ENCODE measurements at regions not wholly inside any gene's neighbourhood (a gene's known extent, or its start where the extent isn't known, plus 50 kb on each side); places are given as distances from the start of the nearest gene placed in this dataset.

GRCh38 chr11:71136095-71136845 lies 116.1 kb downstream of the SHANK2 start:
- Histone ChIP-seq H3K4me3 (no peak overlapping the region), H3K4me2 (no peak overlapping the region), H3K4me1 (no peaks in the 10 kb centered on the region), H3K9me3 (no peaks in the 10 kb centered on the region), H3K27ac (no peak overlapping the region)
- POLR2A ChIA-PET, result no interaction called here
- ATAC-seq, result no peak
- no peak for DNase-seq (ENCODE audit: low read depth in 1 of 2, low spot score in 1 of 2)
- CTCF ChIA-PET, result interaction anchor here (1.3 kb wide), 1 partner anchor 49 kb away, joined by 4 read pairs; no protein-coding TSS in a partner anchor
- no peak for FAIRE-seq
- 84% methylated on average over 7 of the region's 7 CpGs for WGBS (ENCODE audit: missing lambda C conversion rate)
- no peak for TF ChIP-seq CHD2 (IDR thresholded peaks at IDR 0.05; ENCODE audit: low read length, partially characterized antibody)
- no peak for TF ChIP-seq HOXB5 (CRISPR knock-in tag; IDR thresholded peaks at IDR 0.05)
- TF ChIP-seq HOXB13 (CRISPR knock-in tag; IDR thresholded peaks at IDR 0.05; ENCODE audit: low read depth), result no peak
- TF ChIP-seq JUN (IDR thresholded peaks at IDR 0.05), result no peak
- no peak for TF ChIP-seq POLR2A (IDR thresholded peaks at IDR 0.05; ENCODE audit: low read length)
- no peak for TF ChIP-seq EHMT2 (IDR thresholded peaks at IDR 0.05; ENCODE audit: low read depth)
- TF ChIP-seq MAZ (IDR thresholded peaks at IDR 0.05; ENCODE audit: borderline replicate concordance, low read depth, low read length), result no peak
- TF ChIP-seq CBX8 (IDR thresholded peaks at IDR 0.05), result no peak
- TF ChIP-seq CTCF (IDR thresholded peaks at IDR 0.05), result no peak
- TF ChIP-seq TP53 (CRISPR knock-in tag; IDR thresholded peaks at IDR 0.05), result no peak
- TF ChIP-seq FOSL2 (IDR thresholded peaks at IDR 0.05), result no peak
- TF ChIP-seq FOSL2 (CRISPR knock-in tag; IDR thresholded peaks at IDR 0.05), result no peak
- TF ChIP-seq RCOR1 (IDR thresholded peaks at IDR 0.05; ENCODE audit: low read depth, low read length), result no peak
- no peak for TF ChIP-seq FOXS1 (CRISPR knock-in tag; IDR thresholded peaks at IDR 0.05)
- no peak for TF ChIP-seq POLR2AphosphoS2 (conservative IDR thresholded peaks at IDR 0.05; ENCODE audit: low read length)
- TF ChIP-seq MAFK (IDR thresholded peaks at IDR 0.05; ENCODE audit: partially characterized antibody), result peak; percentile 40
- no peak for TF ChIP-seq HES2 (IDR thresholded peaks at IDR 0.05)
- 0 out of 2 replicates have a peak, but pooled peaks have one; percentile 20 for TF ChIP-seq KDM1A (IDR thresholded peaks at IDR 0.05; ENCODE audit: low read depth)

- H3K9me3 ChIP-seq, result no peaks in the 10 kb centered on the region
- no peak overlapping the region for H3K4me2 ChIP-seq
- 91% methylated on average over 6 of the region's 6 CpGs for WGBS (ENCODE audit: missing lambda C conversion rate)
- H3K4me1 ChIP-seq, result no peaks in the 10 kb centered on the region
- FAIRE-seq (no peak), ATAC-seq (no peak), DNase-seq (ENCODE audit: low read depth in 1 of 2, low spot score in 1 of 2) (no peak)
- no peak for TF ChIP-seq NFE2L2 (conservative IDR thresholded peaks at IDR 0.05; ENCODE audit: low read length)
- TF ChIP-seq HOXB5 (CRISPR knock-in tag; IDR thresholded peaks at IDR 0.05), result no peak
- no peak for TF ChIP-seq SMC3 (IDR thresholded peaks at IDR 0.05)
- TF ChIP-seq POLR2AphosphoS2 (conservative IDR thresholded peaks at IDR 0.05; ENCODE audit: low read length), result no peak
- TF ChIP-seq TP53 (CRISPR knock-in tag; IDR thresholded peaks at IDR 0.05), result no peak
- TF ChIP-seq ELK1 (IDR thresholded peaks at IDR 0.05; ENCODE audit: low read depth, low read length), result no peak
- no peak for TF ChIP-seq HES2 (IDR thresholded peaks at IDR 0.05)
- TF ChIP-seq MYC (IDR thresholded peaks at IDR 0.05; ENCODE audit: borderline replicate concordance, low read length), result no peak
- no peak for TF ChIP-seq MAFK (IDR thresholded peaks at IDR 0.05; ENCODE audit: partially characterized antibody)
- TF ChIP-seq MAX (IDR thresholded peaks at IDR 0.05), result no peak
- TF ChIP-seq FOXS1 (CRISPR knock-in tag; IDR thresholded peaks at IDR 0.05), result no peak
- no peak for TF ChIP-seq SREBF2 (IDR thresholded peaks at IDR 0.05)
- TF ChIP-seq BHLHE40 (IDR thresholded peaks at IDR 0.05; ENCODE audit: low read depth, low read length), result no peak
- TF ChIP-seq EP300 (IDR thresholded peaks at IDR 0.05), result no peak
- TF ChIP-seq RFX5 (IDR thresholded peaks at IDR 0.05), result no peak
- H3K27ac ChIP-seq, result no peak overlapping the region
- no peak overlapping the region for H3K4me3 ChIP-seq
- CTCF ChIA-PET, result interaction anchor here (1.3 kb wide), 1 partner anchor 48 kb away, joined by 4 read pairs; no protein-coding TSS in a partner anchor
- POLR2A ChIA-PET, result no interaction called here
Observed at GRCh38 chr11:71135112-71135511, 117.3 kb downstream of the SHANK2 start.

Data from A549 (cell line).